SU-DHL-6 (cell line): ENCODE measurements at regions not wholly inside any gene's neighbourhood (a gene's known extent, or its start where the extent isn't known, plus 50 kb on each side); places are given as distances from the start of the nearest gene placed in this dataset.
"Not testable (repeated sequence)": the region's sequence is repeated elsewhere in the genome, so short reads cannot be mapped to it uniquely, and the experiment has no call there.

Experiments
- H2AFZ ChIP-seq: fragments of 200-600 bp; sonication (generic); 2 replicates; pipeline ENCODE4 v1.6.1; 2014; ENCODE audit warnings: low read depth, mild to moderate bottlenecking, moderate library complexity, mixed read lengths, antibody characterized with exemption, low read length; ENCODE audit not compliant: severe bottlenecking
- H3F3A ChIP-seq: fragments of 200-600 bp; shearing (Covaris generic); 2 replicates; pipeline ENCODE4 v1.6.0; 2016; ENCODE audit warnings: antibody characterized with exemption, mild to moderate bottlenecking; ENCODE audit not compliant: insufficient read depth
- H3K27ac ChIP-seq: fragments of 200-600 bp; sonication (generic); 2 replicates; pipeline ENCODE4 v1.5.1; 2016; ENCODE audit warnings: low read depth, mild to moderate bottlenecking, low read length, moderate library complexity, mixed read lengths
- H3K27me3 ChIP-seq: fragments of 200-600 bp; sonication (generic), shearing (Covaris generic); 2 replicates; pipeline ENCODE4 v1.6.0; 2014; ENCODE audit warnings: mild to moderate bottlenecking, low read length
- H3K36me3 ChIP-seq: fragments of 200-600 bp; sonication (generic); 2 replicates; pipeline ENCODE4 v1.6.1; 2014; ENCODE audit warnings: mild to moderate bottlenecking, low read length, mixed read lengths
- H3K4me2 ChIP-seq: fragments of 300-600, 200-600 bp; shearing (Covaris generic), sonication (generic); 2 replicates; pipeline ENCODE4 v1.6.0; 2014; ENCODE audit warnings: low read length, low read depth, mild to moderate bottlenecking; ENCODE audit not compliant: poor library complexity, severe bottlenecking
- H3K4me3 ChIP-seq: fragments of 200-600 bp; sonication (generic); 2 replicates; pipeline ENCODE4 v1.5.1; 2014; ENCODE audit warnings: antibody characterized with exemption, low read length, mild to moderate bottlenecking, mixed read lengths; ENCODE audit not compliant: insufficient read depth, poor library complexity, severe bottlenecking
- H3K79me2 ChIP-seq: fragments of 200-600 bp; sonication (generic); 2 replicates; pipeline ENCODE4 v1.6.1; 2014; ENCODE audit warnings: mild to moderate bottlenecking, low read length, moderate library complexity; ENCODE audit not compliant: insufficient read depth
- H3K9ac ChIP-seq: fragments of 200-600 bp; sonication (generic); 2 replicates; pipeline ENCODE4 v1.7.0; 2014; ENCODE audit warnings: mild to moderate bottlenecking, low read length
- H3K9me2 ChIP-seq: fragments of 200-600 bp; sonication (generic); replicated peaks from 2 replicates; pipeline ENCODE4 v1.6.1; 2014; ENCODE audit warnings: low read length; ENCODE audit not compliant: insufficient read depth
- H3K9me3 ChIP-seq: fragments of 200-600 bp; sonication (generic); 2 replicates; pipeline ENCODE4 v1.6.1; 2014; ENCODE audit warnings: low read length, mixed read lengths; ENCODE audit not compliant: insufficient read depth
- H4K20me1 ChIP-seq: fragments of 200-600 bp; sonication (generic); 2 replicates; pipeline ENCODE4 v1.6.1; 2014; ENCODE audit warnings: low read depth, mild to moderate bottlenecking, antibody characterized with exemption, low read length, moderate library complexity, mixed read lengths
- CTCF ChIP-seq: fragments of 200-600 bp; sonication (generic); IDR thresholded peaks from one replicate; pipeline ENCODE4 v1.5.1; 2017; ENCODE audit warnings: antibody characterized with exemption, mild to moderate bottlenecking, low read length, moderate library complexity; ENCODE audit not compliant: insufficient read depth, poor library complexity, severe bottlenecking
- EZH2phosphoT487 ChIP-seq: fragments of 200-600 bp; sonication (generic), shearing (Covaris generic); conservative IDR thresholded peaks from 2 replicates; pipeline ENCODE4 v1.6.1; 2018; ENCODE audit warnings: mild to moderate bottlenecking, antibody characterized with exemption, low read length, moderate library complexity, mixed read lengths

GRCh38 chr13:54415753-54416366, 1387.2 kb downstream of the OLFM4 start:
- no peaks in the 10 kb centered on the region for H3K36me3 ChIP-seq
- H3K4me2 ChIP-seq, result no peak overlapping the region
- H3K27me3 ChIP-seq, result no peaks in the 10 kb centered on the region
- no peak overlapping the region for H3K4me3 ChIP-seq
- no peaks in the 10 kb centered on the region for H3K79me2 ChIP-seq
- no peak overlapping the region for H3K9ac ChIP-seq
- H2AFZ ChIP-seq, result no peak overlapping the region
- H3K9me3 ChIP-seq, result peaks cover 10% of the 10 kb centered on the region; the same call in 1 of the 2 replicates
- TF ChIP-seq EZH2phosphoT487, result no peak
- TF ChIP-seq CTCF, result no peak
- H3K9me2 ChIP-seq, result no peaks in the 10 kb centered on the region
- no peaks in the 10 kb centered on the region for H3F3A ChIP-seq
- no peak overlapping the region for H3K27ac ChIP-seq
- no peaks in the 10 kb centered on the region for H4K20me1 ChIP-seq

GRCh38 chr13:54422946-54423345, 1394.3 kb downstream of the OLFM4 start:
- not testable (repeated sequence) for H3K9me2 ChIP-seq, H3K36me3 ChIP-seq, H3K27me3 ChIP-seq, H3K9ac ChIP-seq, H3K4me2 ChIP-seq, H4K20me1 ChIP-seq, H3K4me3 ChIP-seq, H3K9me3 ChIP-seq, H3K79me2 ChIP-seq, H3F3A ChIP-seq, H3K27ac ChIP-seq, H2AFZ ChIP-seq

GRCh38 chr13:54424344-54424743, 1395.7 kb downstream of the OLFM4 start:
- Histone ChIP-seq H4K20me1 (no peaks in the 10 kb centered on the region), H3K9me2 (no peaks in the 10 kb centered on the region), H3F3A (no peaks in the 10 kb centered on the region), H3K4me2 (no peak overlapping the region), H2AFZ (no peak overlapping the region), H3K27ac (no peak overlapping the region), H3K27me3 (no peaks in the 10 kb centered on the region), H3K4me3 (no peak overlapping the region), H3K36me3 (no peaks in the 10 kb centered on the region), H3K9ac (no peak overlapping the region), H3K9me3 (no peaks in the 10 kb centered on the region), H3K79me2 (no peaks in the 10 kb centered on the region)
- TF ChIP-seq CTCF, result no peak

GRCh38 chr13:54433493-54434206, 1405.0 kb downstream of the OLFM4 start:
- Histone ChIP-seq H3K27me3 (no peaks in the 10 kb centered on the region), H3K36me3 (no peaks in the 10 kb centered on the region), H3K9me3 (no peaks in the 10 kb centered on the region), H3K4me2 (no peak overlapping the region), H3K27ac (no peak overlapping the region), H4K20me1 (no peaks in the 10 kb centered on the region), H3K9me2 (no peaks in the 10 kb centered on the region), H2AFZ (no peak overlapping the region), H3K4me3 (no peak overlapping the region), H3F3A (no peaks in the 10 kb centered on the region), H3K79me2 (no peaks in the 10 kb centered on the region), H3K9ac (no peak overlapping the region)
- TF ChIP-seq EZH2phosphoT487 (no peak), CTCF (no peak)

GRCh38 chr13:54440853-54441400, 1412.3 kb downstream of the OLFM4 start:
- not testable (repeated sequence) for H4K20me1 ChIP-seq, H3K27me3 ChIP-seq, H3F3A ChIP-seq, H3K79me2 ChIP-seq, H3K4me2 ChIP-seq, H3K36me3 ChIP-seq, H3K27ac ChIP-seq, H3K4me3 ChIP-seq, H2AFZ ChIP-seq, H3K9me2 ChIP-seq, H3K9ac ChIP-seq, H3K9me3 ChIP-seq
